ACHN (cell line): ENCODE measurements at regions not wholly inside any gene's neighbourhood (a gene's known extent, or its start where the extent isn't known, plus 50 kb on each side); places are given as distances from the start of the nearest gene placed in this dataset.
"Not testable (repeated sequence)": the region's sequence is repeated elsewhere in the genome, so short reads cannot be mapped to it uniquely, and the experiment has no call there.

Experiments
- DNase-seq: peaks from one replicate; pipeline ENCODE4 v3.0.0-alpha.2; 2015
- in situ Hi-C: cut with HindIII; loops from 2 replicates; pipeline ENCODE4 v1.10.0; 2017; ENCODE audit warnings: low sequenced_read_pairs, low pct_ligation_motif_present, low pct_unique_long_range_greater_than_20kb

DNA sequence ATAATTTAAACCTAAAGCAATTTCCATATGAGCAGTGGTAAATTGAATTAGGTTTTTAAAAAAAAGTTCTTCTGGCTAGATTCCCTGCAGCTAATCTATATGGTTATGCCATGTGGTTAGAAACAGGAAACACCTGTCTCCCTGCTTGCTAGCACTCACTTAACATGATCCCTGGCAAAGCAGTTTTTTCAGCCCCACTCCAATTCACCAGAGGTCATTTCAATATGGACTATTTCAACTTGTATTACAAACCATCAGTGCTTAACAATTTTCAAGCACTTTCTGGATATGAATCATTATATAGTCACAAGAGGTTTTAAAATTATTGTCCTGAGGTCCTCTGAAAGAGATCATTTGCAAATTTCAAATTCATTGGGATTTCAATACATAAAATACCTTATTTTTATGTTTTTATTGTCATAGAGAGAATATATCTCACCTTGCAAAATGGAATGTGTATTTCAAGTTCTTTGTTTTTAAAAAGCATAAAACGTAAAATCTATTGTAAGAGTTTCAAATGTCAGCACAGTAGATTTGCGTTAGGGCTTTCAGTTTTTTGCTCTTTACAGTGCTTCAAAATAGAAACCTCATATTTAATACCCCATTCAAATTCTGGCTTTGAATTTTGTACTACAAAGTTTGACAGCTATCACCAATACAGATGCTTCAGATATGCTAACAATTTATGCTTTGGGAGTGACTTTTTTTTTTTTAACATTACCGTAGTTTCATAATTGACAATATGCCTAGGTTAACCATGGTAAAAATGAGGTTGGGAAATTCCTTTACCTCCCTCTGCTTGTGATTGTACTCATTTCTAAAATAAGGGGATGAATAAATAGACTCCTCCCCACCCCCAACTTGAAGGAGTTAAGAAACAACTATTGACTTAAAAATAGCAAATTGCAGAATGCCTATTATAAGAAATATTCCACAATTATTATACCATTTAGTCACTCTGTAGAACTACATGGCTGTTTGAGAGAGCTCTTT is 117.5 kb upstream of the HGF start:
- no peak for DNase-seq
- in situ Hi-C loops = no loop called here

DNA sequence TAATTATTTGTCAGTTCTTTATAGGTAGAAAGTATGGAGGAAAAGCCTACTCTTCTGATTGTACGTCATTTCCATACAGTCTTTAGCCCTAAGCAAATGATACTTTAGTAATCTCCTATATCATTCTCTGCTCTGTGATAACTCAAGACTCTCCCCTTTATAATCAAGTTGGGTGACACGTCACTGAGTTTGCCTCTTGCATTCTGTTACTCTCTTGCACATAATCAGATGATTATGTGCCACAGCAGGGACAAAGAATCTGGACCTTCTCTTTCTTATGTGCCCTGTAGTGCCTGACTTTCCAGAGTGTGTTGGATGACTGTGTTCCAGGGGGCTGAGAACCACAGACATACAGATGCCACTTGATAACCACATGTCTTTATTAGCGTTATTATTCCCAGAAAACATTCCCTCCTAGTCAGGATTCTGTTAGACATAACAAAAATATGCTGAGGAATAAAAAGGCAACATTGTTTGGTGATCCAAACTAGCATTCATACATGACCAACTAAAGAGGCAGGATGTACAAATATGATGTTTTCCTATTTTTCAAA is 116.4 kb upstream of the HGF start:
- in situ Hi-C loops = no loop called here
- no peak for DNase-seq

DNA sequence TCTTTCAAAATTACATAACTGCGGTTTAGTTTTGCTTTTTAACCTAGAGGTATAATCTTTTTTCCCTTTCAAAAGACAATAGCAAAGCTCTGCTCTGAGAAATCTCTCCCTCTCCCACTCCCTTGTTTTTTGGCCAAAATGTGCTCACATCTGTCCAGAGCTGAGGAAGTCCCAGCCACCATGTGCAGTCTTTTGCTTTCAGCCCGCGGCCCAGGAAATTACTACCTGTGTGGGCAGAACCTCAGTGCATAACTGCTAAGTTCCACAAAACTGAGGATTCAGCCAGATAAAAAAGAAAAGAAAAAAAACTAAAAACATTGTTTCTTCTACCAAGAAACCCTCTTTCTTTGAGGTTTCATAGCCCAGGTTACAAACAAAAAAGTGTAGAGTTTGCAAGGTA is 115.0 kb upstream of the HGF start:
- DNase-seq = no peak
- in situ Hi-C loops = no loop called here

DNA sequence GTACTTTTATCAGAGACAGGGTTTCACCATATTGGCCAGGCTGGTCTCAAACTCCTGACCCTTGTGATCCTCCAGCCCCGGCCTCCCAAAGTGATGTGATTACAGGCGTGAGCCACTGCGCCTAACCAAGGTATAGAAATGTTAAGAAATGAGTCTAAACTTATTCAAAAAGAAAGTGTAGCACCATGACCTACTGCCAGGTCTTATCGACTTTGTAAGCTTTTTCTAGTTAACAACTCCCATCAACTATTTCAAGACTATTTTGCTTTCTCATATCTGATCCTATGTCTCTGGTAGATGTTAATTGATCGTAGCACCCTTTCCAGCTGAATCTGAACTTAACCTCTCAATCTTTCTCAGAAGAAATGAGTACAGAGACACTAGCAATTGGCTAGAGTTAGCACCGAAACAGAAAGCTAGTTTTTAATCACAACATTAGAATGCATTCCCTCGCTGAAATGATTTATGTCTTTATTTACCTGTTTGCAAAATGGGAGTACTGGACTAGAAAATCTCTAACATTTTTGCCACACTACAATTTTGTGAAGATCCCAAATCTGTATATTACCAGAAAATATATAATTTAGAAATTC is 114.0 kb upstream of the HGF start:
- DNase-seq = no peak
- in situ Hi-C loops = no loop called here

DNA sequence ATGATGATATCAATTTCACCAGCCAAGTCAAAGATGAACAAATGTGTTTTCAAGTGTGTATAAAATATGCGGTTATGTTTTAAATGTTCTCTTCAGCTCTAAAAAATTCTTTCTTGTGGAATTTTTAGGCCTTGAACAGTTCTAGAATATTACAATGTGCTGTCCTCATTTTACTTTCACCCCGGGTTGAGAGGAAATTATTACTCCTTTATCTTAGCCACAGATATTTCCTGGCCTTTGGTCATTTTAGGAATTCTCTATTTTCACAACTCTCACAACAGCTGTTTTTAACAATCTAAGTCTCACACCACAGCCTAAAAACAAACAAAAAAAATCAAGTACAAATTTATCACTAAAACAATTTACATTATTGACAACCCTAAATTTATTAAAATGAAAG is 112.2 kb upstream of the HGF start:
- no peak for DNase-seq
- in situ Hi-C loops = no loop called here

DNA sequence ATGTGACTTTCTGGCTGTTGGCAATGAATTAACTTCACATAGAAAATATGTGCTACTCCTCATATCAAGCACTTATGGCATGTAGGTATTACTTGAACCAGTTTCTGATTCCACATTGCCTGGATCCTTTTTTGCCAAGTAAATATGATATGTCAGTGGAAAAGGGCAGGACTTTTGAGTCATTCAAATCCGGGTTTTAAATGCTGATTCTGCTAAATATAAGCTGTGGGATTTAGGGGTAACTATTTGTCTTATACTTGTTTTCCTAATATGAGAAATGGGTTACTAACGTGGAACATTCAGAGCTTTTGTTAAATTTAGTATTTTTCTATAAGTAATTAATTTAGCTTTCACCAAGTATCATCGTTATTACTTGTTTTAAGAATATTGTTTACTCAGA is 108.0 kb upstream of the HGF start:
- no peak for DNase-seq
- in situ Hi-C loops = no loop called here

DNA sequence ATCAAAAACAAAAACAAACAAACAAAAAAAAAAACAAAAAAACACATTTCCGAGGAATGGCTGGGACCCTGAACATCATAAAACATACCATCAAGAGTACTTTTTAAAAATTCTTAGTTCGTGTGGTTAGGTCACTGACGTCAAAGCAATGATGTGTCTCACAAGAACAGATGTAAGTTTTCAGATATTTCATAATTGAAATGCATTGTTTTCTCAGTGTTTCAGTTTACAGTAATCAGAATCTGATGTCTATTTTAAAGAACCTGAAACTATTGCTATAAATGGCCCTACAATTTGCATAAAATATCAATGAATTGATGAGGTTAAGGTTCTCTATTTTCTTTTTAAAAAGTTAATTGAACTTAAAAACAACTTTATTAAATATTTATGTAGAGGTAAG is 103.7 kb upstream of the HGF start:
- in situ Hi-C loops = no loop called here
- no peak for DNase-seq

DNA sequence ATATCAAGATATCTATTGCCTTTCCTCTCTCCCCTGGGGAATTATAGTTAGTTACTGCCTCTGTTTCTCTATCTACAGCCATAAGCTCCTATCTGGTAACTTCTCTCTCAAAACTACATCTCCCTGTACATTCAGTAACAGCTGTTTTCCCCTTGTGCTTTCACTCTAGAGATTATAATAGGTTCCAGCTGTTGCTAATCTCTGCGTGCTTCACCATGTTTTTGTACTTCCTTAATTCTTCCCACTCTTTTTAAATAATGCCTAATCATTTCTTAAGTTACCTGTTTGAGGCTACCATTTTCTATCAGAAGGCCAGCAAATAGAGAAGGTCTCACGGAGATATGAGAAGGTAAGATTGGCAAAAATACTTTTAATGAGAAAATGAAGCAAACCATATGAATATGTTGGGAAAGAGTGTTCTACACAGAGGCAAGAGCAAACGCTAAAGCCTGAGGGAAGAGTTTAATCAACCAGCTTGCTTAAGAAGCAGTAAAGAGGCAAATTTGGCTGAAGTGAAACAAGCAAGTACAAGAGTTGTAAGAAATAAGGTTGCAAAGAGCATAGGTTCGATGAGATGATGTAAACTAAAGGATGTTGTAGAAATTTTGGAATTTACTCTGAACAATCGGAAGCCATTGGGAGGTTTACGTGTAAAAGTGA is 101.9 kb upstream of the HGF start:
- DNase-seq = no peak

DNA sequence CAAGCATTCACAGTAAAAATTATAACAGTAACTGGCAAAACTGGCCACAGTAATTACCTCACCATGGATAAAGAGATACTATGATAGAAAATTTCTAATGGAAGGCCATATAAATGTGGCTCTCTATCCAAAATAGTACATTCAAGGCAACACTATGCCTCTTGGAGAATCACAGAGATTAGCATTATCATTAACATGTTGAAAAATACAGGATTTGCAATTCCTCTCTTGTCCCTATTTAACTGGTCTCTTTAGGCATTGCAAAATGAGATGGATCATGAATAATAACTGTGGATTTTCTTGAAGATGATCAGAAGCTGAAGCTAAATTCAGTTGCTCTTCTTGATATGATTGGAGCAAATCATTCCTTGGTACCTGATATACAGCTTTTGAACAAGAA is 100.8 kb upstream of the HGF start:
- in situ Hi-C loops = no loop called here
- DNase-seq = no peak

More for the DNA sequence above, 101.9 kb upstream of the HGF start:
- in situ Hi-C loops = no loop called here

DNA sequence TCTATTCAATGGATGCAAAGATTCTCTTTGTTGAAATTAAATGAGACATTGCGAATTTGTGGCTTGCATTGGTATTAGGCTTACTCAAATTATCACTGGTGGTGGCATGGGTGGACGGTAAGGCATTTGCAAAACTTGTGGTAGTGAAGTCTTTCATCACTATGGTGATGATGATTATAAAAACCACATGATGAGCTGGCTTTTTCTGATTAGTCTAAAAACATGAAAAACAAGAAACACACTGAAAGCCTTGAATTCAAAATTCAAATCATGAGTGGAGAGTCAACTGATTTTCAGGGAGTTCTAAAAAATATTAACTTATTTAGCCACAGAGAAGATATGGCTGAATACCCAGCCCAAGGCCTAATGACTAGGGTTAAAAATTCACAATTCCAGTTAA is 99.8 kb upstream of the HGF start:
- in situ Hi-C loops = no loop called here

DNA sequence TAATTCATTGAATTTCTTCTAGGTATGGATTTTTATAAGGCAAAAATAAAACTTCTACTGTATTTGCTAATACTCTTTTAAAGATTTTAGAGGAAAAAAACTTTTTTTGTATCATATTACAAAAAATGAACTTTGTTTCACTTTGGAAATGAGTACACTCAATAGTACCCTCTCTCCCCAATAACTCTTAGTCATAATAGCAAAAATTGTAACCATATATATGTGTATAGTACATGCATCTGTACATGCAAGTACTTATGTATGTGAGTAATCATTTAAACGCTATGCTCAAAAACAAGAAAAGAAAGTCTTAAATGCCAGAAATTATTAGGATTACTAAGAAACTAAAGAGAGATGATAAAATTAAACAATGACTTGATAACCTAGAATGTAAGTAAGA is 95.9 kb upstream of the HGF start:
- DNase-seq = no peak
- in situ Hi-C loops = no loop called here

More for the DNA sequence above, 99.8 kb upstream of the HGF start:
- peak; percentile 53 for DNase-seq

DNA sequence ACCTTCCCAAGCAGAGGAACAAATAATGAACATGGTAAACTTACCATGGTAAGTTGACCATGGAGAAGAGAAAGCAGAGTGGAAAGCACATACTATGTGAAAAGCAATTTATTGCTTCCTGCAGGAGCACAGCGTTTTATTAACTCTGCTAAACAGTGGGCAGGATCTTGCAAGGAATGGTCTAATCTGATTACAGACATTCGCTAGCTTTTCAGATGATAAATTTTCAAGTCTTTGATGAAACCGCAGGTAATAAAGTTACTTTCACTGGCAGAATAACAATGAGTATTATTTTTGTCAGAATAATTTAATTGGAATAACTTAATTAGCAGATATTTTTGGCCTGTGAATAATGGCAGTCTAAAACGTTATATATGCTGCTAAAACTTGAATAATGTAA is 89.6 kb upstream of the HGF start:
- DNase-seq = no peak
- in situ Hi-C loops = no loop called here

DNA sequence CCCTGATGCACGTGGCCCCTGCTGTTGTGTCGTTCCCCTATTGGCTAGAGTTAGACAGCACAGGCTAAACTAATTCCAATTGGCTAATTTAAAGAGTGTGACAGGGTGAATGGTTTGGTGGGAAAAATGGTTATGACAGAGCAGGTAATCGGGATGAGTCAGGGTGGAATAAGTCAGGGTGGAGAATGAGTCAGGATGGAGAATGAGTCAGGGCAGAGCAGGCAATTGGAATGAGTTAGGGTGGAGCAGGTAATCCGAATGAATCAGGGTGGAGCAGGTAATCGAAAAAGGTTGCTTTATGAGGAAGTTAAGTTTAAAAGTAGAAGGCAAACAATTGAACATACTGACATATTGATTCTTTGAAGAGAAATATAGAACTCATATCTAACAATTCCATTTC is 89.0 kb upstream of the HGF start:
- in situ Hi-C loops = not testable (repeated sequence)
- peak; percentile 50 for DNase-seq

DNA sequence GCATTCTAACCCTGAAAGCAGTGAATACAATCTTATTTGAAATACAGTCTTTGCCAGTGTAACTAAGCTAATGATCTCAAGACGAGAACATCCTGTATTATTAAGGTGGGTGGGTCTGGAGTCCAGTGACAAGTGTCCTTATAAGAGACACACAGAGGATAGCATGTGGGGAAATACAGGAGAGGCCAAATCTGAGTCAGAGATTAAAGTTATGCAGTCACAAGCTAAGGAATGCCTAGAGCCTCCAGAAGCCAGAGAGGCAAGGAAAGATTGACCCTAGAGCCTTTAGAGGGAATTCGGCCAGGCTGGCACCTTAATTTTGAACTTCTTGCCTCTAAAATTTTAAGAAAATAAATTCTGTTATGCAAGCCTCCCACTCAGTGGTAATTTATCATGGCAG is 87.5 kb upstream of the HGF start:
- in situ Hi-C loops = no loop called here
- no peak for DNase-seq

DNA sequence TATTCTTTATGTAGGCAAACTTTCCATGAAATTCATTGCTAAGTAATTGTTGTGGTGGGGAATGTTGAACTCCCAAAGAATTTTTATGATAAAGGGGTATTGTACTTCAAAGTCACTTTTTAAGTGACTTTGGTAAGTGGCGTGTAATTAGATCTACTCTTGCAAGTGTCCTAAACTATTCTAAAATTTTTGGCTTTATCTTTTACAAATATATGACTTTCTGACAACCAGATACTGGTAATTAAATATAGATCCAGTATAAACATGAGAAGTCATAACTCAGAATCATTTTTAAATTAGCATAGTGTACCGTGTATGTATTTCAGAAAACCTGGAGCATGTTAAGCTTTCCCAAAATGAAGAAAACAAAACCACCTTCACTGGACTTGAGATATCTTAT is 84.7 kb upstream of the HGF start:
- in situ Hi-C loops = no loop called here
- no peak for DNase-seq

DNA sequence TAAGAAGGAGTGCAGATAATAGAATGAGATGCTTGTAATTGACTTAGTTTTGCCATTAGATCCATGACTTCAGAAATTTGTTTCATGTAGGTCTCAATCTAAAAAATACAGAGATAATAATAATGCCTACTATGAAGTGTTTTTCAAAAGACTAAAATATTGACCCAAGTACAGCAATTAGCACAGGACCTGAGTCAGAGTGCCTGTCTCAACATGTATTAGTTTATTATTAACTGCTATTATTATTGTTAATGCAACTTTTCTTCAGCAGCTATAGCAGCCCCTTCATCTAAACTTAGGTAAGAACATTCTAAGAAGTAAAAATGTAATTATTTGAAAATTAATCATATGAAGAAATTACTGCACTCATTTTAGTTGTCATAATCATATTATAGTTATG is 82.9 kb upstream of the HGF start:
- in situ Hi-C loops = no loop called here

DNA sequence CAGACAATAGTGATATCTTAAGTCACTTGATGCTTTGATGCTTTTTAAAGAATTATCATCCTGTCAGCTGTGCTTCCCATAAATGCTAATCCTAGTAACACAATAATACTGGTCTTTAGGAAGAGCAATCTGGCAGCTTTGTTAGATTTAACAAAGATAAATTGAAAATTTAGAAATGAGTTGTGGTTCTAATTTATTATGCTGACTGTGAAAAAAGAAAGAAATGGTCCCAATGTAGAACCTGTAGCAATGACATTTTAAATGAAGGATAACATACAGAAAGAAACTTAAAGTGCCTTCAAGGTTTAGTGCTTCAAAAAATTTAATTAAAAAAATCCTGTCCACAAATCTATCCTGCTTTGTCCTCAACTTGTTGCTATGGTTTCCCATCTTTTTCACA is 81.6 kb upstream of the HGF start:
- in situ Hi-C loops = no loop called here
- DNase-seq = no peak

More for the DNA sequence above, 82.9 kb upstream of the HGF start:
- DNase-seq = no peak

DNA sequence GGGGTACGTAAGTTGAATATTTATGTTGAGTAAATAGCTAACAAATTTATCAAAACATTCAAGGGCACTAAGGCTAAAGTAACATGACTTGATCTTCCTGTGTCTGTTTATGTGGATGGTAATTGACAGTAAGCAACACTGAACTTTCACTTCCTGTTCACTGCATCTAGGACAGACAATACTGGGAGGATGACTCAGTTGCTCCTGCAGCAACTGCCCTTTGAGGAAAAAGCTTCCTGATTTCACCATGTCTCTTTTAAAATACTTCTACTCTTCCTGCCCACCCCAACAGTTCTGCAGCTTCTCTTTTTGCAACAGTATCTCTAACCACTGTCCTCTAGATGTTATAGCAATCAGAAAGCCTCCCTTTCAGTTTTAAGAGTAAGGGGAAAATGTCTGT is 76.6 kb upstream of the HGF start:
- DNase-seq = peak; percentile 13
- in situ Hi-C loops = no loop called here

DNA sequence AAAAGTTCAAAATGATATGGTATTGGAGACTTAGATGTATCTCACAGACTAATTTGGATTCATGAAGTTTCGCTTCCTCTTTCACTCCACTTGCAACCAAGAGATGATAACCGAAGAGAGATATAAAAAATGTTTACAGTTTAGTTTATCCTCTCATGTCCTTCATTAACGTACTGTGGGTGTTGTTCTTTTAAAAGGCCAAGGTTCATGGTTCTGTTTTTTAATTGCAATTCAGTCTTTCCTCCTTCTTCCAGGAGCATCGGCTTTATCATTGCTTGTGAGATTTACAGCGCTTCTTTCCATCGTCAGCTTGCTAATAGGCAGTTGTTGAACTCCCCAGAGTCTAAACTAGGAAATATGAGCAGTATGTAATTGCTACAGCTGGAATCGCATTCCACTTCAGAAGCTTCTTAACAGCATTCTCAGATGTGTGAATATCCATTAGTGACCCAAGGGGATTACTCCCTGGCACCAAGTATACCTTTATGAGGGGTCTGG is 75.9 kb upstream of the HGF start:
- no peak for DNase-seq
- in situ Hi-C loops = no loop called here
